NCI-H226 (cell line): ENCODE measurements at regions not wholly inside any gene's neighbourhood (a gene's known extent, or its start where the extent isn't known, plus 50 kb on each side); places are given as distances from the start of the nearest gene placed in this dataset.

Experiments
- DNase-seq: peaks from one replicate; pipeline ENCODE4 v3.0.0-alpha.2; 2015

- no peak for DNase-seq
Measured at GRCh38 chr1:5711956-5712645, 280.1 kb downstream of the NPHP4 start.

GRCh38 chr1:5711079-5711478, 281.1 kb downstream of the NPHP4 start:
- DNase-seq = no peak

GRCh38 chr1:5709976-5710375, 282.2 kb downstream of the NPHP4 start:
- no peak for DNase-seq

DNA sequence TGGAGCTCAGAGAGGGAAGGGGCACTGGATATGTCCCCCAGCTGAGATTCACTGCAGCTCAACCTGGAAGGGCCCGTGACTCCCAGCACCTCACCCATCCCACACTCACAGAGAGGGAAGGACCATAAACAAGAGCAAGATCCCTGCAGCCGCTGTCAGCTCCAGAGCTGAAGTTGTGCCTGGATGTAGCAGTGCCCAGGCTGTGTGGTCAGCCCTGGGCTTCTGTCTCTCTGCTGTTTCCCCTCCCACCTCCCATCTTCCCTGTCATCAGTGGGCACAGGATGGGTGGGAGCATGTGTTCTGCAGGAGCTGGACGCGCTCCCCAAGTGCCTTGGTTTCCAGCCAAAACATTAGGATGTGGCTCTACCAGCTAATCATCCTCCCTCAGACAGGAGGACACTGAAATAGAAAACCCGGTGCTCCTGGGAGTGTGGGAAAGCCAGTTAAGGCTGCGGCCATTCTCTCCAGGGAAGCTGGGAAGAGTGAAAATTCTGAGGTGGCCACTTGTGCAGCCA, 282.7 kb downstream of the NPHP4 start:
- DNase-seq = no peak

GRCh38 chr1:5708346-5709245, 283.6 kb downstream of the NPHP4 start:
- no peak for DNase-seq

GRCh38 chr1:5707566-5708345, 284.5 kb downstream of the NPHP4 start:
- no peak for DNase-seq

DNA sequence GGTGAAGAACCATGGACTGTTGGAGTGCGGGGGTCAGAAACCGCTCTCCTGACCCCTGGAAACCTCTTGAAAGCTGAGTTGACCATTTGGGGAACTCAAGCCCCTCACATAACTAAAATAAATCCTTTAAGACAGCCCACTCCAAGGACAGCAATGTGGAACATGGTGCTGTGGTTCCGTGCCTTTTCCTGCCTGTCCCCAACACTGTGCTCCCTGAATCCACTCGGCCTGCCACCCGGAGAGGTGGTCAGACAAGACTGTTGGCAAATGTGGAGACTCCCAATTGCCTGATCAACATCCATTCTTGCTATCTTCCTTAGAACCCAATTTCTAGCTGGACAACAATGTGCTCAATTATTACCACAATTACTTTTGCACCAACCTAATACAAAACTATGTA, 286.0 kb downstream of the NPHP4 start:
- no peak for DNase-seq

DNA sequence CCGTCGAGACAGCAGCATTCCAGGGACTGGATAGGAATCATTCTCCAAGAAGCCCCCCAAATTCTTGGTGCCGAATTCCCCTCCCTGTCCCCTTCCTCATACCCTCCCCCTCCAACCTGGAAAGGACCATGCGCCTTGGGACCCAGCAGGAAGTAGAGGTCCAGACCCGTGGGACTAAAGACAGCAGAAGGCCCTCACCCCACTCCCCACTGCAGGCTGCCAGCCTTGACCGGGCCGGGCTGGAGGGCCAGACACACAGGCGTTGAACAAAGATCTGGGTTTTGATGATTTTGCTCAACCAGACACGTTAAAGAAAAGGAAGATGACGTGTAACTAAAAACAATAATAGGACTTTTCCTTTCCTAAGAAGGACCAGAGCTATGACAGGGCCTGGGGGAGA, 286.5 kb downstream of the NPHP4 start:
- DNase-seq = no peak

DNA sequence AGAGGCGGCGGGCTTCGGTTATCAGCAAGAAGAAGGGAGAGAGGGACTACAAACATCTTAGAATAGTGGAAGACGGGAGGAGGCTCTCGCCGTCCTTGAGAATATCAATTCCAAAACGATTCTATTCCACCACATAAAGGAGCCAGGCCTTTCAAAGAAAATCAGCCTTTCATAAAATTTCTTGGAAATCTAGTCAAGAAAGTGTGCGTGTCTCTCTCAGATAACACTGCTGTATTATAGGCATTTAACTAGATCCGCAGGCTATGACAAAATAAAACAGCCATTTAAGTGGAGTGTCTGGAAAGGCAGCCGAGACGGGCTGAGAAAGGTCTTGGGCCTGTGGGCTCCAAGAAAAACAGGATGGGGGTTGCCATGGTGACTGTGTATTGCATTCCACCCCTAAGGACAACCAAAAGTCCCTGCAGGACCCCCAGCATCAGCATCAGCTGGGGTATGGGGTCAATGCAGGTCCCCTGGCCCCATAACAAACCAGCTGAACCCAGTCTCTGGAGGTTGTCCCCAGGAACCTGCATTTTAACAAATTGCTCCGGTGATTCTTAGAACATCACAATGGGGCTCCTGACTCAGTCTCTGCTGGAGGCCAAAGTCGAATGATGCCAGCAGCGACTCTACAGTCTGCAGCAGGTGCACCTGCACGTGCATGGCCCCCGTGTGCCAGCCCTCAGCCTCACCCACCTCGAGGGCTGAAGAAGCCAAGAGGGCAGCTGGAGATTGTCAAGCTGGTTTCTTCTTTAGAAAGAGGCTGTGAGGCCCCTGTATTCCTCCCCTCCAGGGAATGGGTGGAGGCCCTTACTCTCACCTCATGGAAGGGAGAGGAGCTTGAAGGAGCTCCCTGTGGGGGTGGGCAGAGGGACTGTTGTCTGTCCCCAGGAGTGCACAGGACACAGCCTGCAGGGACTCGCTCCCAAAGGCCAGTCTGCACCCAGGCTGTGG, 287.4 kb downstream of the NPHP4 start:
- DNase-seq = no peak

GRCh38 chr1:5701642-5702041, 290.6 kb downstream of the NPHP4 start:
- no peak for DNase-seq

GRCh38 chr1:5693568-5693967, 298.7 kb downstream of the NPHP4 start:
- DNase-seq = no peak

DNA sequence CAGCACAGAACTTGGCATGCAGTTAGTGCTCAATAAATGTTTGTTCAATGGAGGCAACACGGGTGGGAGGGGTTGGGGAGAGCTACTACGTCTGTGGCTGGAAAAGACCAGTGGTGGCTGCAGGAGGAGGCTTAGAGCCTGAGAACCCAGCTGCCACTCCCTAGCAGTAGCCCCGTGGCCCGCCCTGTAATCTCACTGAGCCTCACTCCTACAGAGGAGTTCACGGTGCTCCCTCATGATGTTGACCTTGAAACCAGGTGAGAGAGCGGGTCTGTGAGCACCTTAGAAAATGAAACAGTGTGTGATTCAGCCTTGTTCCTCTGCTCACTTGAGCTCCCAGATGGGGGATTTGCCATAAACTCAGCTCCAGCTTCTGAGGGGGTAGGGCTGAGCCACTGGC, 299.6 kb downstream of the NPHP4 start:
- DNase-seq = no peak

DNA sequence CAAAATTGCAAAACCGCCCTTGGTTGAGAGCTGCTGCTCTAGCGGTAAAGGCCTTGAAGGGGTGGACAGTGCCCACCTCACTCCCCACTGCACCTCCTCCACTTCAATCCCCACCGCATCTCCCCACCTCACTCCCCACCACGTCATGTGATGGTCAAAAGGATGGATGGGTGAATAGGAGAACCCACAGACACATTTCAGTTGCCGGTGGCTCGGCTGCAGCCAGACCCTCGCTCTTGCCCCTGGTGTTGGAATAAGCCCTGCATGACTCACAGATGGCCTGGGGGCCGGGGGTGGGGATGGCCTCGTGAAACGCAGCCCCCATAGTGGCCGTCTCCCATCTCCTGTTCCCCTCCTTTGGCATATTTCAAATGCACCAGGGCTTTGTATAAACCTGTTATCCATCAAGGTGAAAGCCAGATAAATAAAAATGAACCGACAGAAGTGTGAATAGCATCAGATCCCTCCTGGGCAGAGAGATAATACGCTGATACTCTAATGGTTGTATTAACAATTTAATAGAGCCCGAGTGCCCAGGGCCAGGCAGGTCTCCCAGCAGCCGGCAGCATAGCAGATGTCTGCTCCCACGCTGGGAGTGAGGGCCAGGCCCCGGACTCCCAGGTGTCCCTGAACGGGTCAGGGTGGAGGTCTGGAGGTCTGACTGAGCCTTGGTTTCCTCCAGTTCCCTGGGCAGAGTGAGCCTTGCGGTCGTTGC, 300.3 kb downstream of the NPHP4 start:
- no peak for DNase-seq

- no peak for DNase-seq
Measured at GRCh38 chr1:5690898-5691297, 301.3 kb downstream of the NPHP4 start.

GRCh38 chr1:5690291-5690690, 301.9 kb downstream of the NPHP4 start:
- DNase-seq = no peak

DNA sequence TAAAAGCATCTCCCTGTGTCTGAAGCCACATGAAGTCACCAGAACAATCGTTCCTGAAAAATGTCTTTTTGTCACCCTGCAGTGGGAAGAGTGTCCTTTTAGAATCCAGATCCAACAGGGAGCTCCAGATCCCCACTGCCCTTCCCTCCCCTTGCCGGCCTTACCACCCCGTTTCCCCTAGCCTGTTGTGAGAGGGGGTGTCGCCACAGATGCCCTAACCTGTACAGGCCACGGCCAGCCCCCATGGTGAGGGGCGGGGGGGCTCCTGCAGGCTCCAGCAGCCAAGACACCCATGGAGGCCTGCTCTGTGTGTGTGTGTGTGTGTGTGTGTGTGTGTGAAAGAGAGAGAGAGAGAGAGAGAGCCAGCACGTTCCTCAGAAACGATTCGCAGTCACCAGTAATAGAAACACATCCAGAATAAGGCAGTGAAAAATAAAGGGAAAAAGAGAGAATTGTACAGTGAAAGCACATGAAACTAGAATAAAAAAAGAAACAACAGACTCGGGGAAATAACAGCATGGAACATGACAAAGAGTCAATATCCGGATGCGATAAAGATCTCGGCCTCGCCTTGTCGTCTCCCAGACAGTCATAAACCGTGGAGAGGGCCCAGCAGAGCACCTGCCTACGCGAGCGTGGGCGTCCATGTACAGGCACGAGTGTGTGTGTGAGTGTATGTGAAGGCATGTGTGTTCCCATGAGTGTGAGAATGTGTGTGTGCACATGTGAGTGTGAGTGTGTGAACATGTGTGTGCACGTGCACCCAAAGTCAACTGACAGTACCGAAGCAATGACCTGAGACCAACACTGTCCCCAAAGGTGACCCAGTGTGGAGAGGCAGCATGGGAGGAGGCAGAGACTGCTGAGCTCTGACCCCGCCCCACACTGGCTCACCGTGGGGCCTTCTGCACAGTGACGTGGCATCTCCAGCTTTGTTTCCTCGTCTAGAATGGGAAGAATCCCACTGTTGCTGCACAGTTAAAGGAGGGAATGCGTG, 303.8 kb downstream of the NPHP4 start:
- DNase-seq = no peak

DNA sequence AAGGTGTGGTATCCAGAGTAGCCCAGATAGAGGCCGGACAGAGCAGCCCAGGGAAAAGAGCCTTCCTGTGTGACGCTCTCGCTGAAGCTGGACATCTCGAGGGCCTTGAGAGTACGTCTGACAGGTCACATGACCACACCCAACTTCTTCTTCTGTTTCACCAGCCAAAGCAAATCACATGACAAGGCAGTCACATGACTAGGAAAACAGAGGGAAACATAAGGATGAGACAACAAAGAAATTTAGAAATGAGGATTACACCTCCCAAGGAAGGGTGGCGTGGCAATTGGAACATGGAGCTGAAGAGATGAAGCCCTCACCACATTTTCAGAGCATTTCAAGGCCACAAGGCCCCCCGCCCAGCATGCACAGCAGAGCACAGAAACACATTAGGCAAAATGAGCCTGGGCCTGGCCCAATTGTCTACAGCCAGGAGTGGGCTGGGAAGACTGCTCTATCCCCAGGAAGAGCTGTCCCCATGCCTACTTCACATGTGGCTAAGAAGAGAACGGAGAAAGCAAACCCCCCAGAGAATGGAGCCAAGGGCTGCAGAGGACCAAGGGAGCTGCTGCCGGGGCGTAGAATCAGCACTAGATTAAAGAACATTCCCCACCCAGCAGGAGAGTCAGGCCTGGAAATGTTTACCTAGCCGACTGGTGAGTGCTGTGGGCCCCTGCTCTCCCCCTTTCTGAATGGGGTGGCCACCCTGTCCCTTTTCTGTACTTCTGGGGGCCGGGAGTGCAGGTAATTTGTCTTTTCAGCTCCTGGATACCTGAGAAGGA, 305.1 kb downstream of the NPHP4 start:
- DNase-seq = no peak

DNA sequence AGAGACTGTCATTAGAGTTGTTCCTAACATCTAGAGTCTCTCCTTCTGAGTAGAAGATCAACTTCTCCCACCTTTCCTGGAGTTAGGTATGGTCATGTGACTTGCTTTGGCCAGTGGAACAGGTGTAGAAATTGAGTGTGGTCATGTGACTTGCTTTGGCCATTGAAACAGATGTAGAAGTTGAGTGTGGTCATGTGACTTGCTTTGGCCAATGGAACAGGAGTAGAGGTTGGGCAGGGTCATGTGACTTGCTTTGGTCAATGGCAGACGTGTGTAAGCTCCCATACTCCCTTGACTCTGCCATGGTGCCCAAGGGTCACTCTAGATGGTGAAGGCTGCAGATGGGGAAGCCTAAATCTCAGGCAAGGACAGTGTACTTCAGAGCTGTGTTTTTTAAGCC, 306.0 kb downstream of the NPHP4 start:
- DNase-seq = no peak

- no peak for DNase-seq
Measured at GRCh38 chr1:5685446-5686040, 306.7 kb downstream of the NPHP4 start.
